SK-N-SH (cell line): ENCODE measurements at regions not wholly inside any gene's neighbourhood (a gene's known extent, or its start where the extent isn't known, plus 50 kb on each side); places are given as distances from the start of the nearest gene placed in this dataset.

ENCODE experiments used
- CTCF ChIA-PET: fragments of 300-600, 350-600 bp; formaldehyde crosslinking; extraction: SDS; loops from one replicate; lab custom pipeline; 2021; lab: Yijun Ruan, JAX
- POLR2A ChIA-PET: fragments of 350-600 bp; sonication (Branson Sonifier 250); formaldehyde crosslinking; extraction: SDS; loops from one replicate; lab custom pipeline; 2020; ENCODE audit warnings: antibody characterized with exemption, inconsistent platforms; lab: Yijun Ruan, JAX
- DNase-seq: peaks from one replicate; pipeline ENCODE4 v3.0.0; 2012
- H2AFZ ChIP-seq: fragments of 200-600 bp; sonication (generic); 2 replicates; pipeline ENCODE4 v1.8.1; 2016; ENCODE audit warnings: antibody characterized with exemption, mild to moderate bottlenecking, low read depth
- H3F3A ChIP-seq: fragments of 200-600 bp; sonication (generic); replicated peaks from 2 replicates; pipeline ENCODE3; 2016; ENCODE audit warnings: antibody characterized with exemption, mild to moderate bottlenecking; ENCODE audit not compliant: insufficient read depth
- H3K27ac ChIP-seq, 2 experiments: fragments of 200-500 bp in 1 of 2; fragments of 200-600 bp in 1 of 2; sonication (Bioruptor generic) in 1 of 2; sonication (generic), shearing (Covaris generic) in 1 of 2; 2 replicates each; pipeline versions ENCODE4 v1.5.1 to v1.6.1; 2014 to 2016; ENCODE audit warnings: low read depth in 2 of 2, inconsistent platforms in 1 of 2, low read length in 1 of 2, mild to moderate bottlenecking in 1 of 2, mixed read lengths in 1 of 2
- H3K27me3 ChIP-seq: fragments of 200-600 bp; sonication (generic), shearing (Covaris generic); 2 replicates; pipeline ENCODE4 v1.6.1; 2016; ENCODE audit warnings: mixed run types; ENCODE audit not compliant: insufficient read depth
- H3K36me3 ChIP-seq, 2 experiments: fragments of 200-500 bp in 1 of 2; fragments of 200-600 bp in 1 of 2; sonication (Bioruptor generic) in 1 of 2; sonication (generic) in 1 of 2; replicated peaks in 1 of 2; 2 replicates each; pipeline versions ENCODE3 to v1.5.1; 2014 to 2016; ENCODE audit warnings: low read length in 1 of 2, mild to moderate bottlenecking in 1 of 2; ENCODE audit not compliant: insufficient read depth in 2 of 2, control insufficient read depth in 1 of 2
- H3K4me1 ChIP-seq, 2 experiments: fragments of 200-500 bp in 1 of 2; fragments of 200-600 bp in 1 of 2; sonication (Bioruptor generic) in 1 of 2; sonication (generic), shearing (Covaris generic) in 1 of 2; 2 replicates each; pipeline versions ENCODE4 v1.5.1 to v1.6.1; 2014 to 2016; ENCODE audit warnings: low read depth in 1 of 2, low read length in 1 of 2, mixed run types in 1 of 2; ENCODE audit not compliant: insufficient read depth in 2 of 2, control insufficient read depth in 1 of 2
- H3K4me2 ChIP-seq: fragments of 200-600 bp; sonication (generic), shearing (Covaris generic); 2 replicates; pipeline ENCODE4 v1.6.1; 2017; ENCODE audit warnings: mixed run types
- H3K4me3 ChIP-seq, 2 experiments: fragments of 200-500 bp in 1 of 2; fragments of 200-600 bp in 1 of 2; sonication (Bioruptor generic) in 1 of 2; sonication (generic), shearing (Covaris generic) in 1 of 2; 2 replicates each; pipeline versions ENCODE4 v1.5.1 to v1.8.1; 2014 to 2016; ENCODE audit warnings: low read depth in 2 of 2, inconsistent platforms in 1 of 2, low read length in 1 of 2, mild to moderate bottlenecking in 1 of 2, mixed read lengths in 1 of 2, moderate library complexity in 1 of 2
- H3K79me2 ChIP-seq: fragments of 200-600 bp; sonication (generic); 2 replicates; pipeline ENCODE4 v1.8.1; 2017; ENCODE audit warnings: mild to moderate bottlenecking; ENCODE audit not compliant: insufficient read depth
- H3K9ac ChIP-seq: fragments of 200-600 bp; sonication (generic); 2 replicates; pipeline ENCODE4 v1.6.1; 2017; ENCODE audit warnings: mixed run types
- H3K9me2 ChIP-seq: fragments of 200-600 bp; sonication (generic); 2 replicates; pipeline ENCODE4 v1.6.1; 2017; ENCODE audit warnings: mixed run types
- H3K9me3 ChIP-seq: fragments of 200-600 bp; sonication (generic); 2 replicates; pipeline ENCODE4 v1.6.1; 2017; ENCODE audit warnings: mixed run types, mild to moderate bottlenecking, moderate library complexity
- H4K20me1 ChIP-seq: fragments of 200-600 bp; sonication (generic); 2 replicates; pipeline ENCODE4 v1.6.1; 2017; ENCODE audit warnings: mild to moderate bottlenecking, mixed run types; ENCODE audit not compliant: insufficient read depth
- CHD2 ChIP-seq: fragments of 150-350 bp; IDR thresholded peaks from 2 replicates; pipeline ENCODE4 v1.6.1; 2018; ENCODE audit warnings: low read length; ENCODE audit not compliant: partially characterized antibody
- EP300 ChIP-seq, 2 experiments: IDR thresholded peaks; 2 replicates each; pipeline versions ENCODE4 v1.4.0 to v1.6.1; 2012; ENCODE audit warnings: borderline replicate concordance in 1 of 2, low read depth in 1 of 2, low read length in 1 of 2
- FOXJ3 ChIP-seq: sonication (generic); formaldehyde crosslinking; IDR thresholded peaks from 2 replicates; pipeline ENCODE4 v1.5.1; 2020; ENCODE audit warnings: mild to moderate bottlenecking, missing genetic modification reagents
- FOXM1 ChIP-seq: IDR thresholded peaks from 2 replicates; pipeline ENCODE4 v1.4.0; 2012; ENCODE audit warnings: low read depth, mild to moderate bottlenecking
- GABPA ChIP-seq: IDR thresholded peaks from 2 replicates; pipeline ENCODE4 v1.4.0; 2012; ENCODE audit warnings: low read depth, mild to moderate bottlenecking
- GATA2 ChIP-seq: sonication (generic); formaldehyde crosslinking; IDR thresholded peaks from 2 replicates; pipeline ENCODE4 v1.5.0; 2020; ENCODE audit warnings: mild to moderate bottlenecking, missing genetic modification reagents
- JUND ChIP-seq: IDR thresholded peaks from 2 replicates; pipeline ENCODE4 v1.4.0; 2012
- MAX ChIP-seq: IDR thresholded peaks from 2 replicates; pipeline ENCODE4 v1.4.0; 2012; ENCODE audit warnings: low read depth
- NRF1 ChIP-seq: IDR thresholded peaks from 2 replicates; pipeline ENCODE4 v1.6.1; 2012; ENCODE audit warnings: low read depth, mild to moderate bottlenecking, low read length
- PBX3 ChIP-seq: IDR thresholded peaks from 2 replicates; pipeline ENCODE4; 2012
- POLR2AphosphoS5 ChIP-seq: IDR thresholded peaks from 2 replicates; pipeline ENCODE4 v1.6.1; 2012; ENCODE audit warnings: low read depth, low read length
- RAD21 ChIP-seq: IDR thresholded peaks from 2 replicates; pipeline ENCODE4 v1.6.1; 2012; ENCODE audit warnings: mild to moderate bottlenecking, low read length
- RCOR1 ChIP-seq: fragments of 150-350 bp; IDR thresholded peaks from 2 replicates; pipeline ENCODE4 v1.6.1; 2017; ENCODE audit warnings: antibody characterized with exemption, low read length
- REST ChIP-seq: IDR thresholded peaks from 2 replicates; pipeline ENCODE4 v1.6.1; 2012; ENCODE audit warnings: mild to moderate bottlenecking, low read depth, low read length, moderate library complexity
- RFX5 ChIP-seq: IDR thresholded peaks from 2 replicates; pipeline ENCODE4 v1.6.1; 2012; ENCODE audit warnings: mild to moderate bottlenecking, improper control_type of control experiment, low read length
- RXRA ChIP-seq: IDR thresholded peaks from 2 replicates; pipeline ENCODE4 v1.4.0; 2012; ENCODE audit warnings: low read depth, mild to moderate bottlenecking, borderline replicate concordance
- SIN3A ChIP-seq: IDR thresholded peaks from 2 replicates; pipeline ENCODE4 v1.6.1; 2012; ENCODE audit warnings: low read depth, mild to moderate bottlenecking, low read length, moderate library complexity, borderline replicate concordance
- SMC3 ChIP-seq: IDR thresholded peaks from 2 replicates; pipeline ENCODE4 v1.6.1; 2012; ENCODE audit warnings: low read depth, low read length, improper control_type of control experiment
- TAF1 ChIP-seq: IDR thresholded peaks from 2 replicates; pipeline ENCODE4 v1.6.1; 2012; ENCODE audit warnings: low read depth, mild to moderate bottlenecking, low read length, moderate library complexity, borderline replicate concordance
- TCF12 ChIP-seq: IDR thresholded peaks from 2 replicates; pipeline ENCODE4 v1.4.0; 2012
- TEAD4 ChIP-seq: IDR thresholded peaks from 2 replicates; pipeline ENCODE4 v1.4.0; 2012; ENCODE audit warnings: mild to moderate bottlenecking, borderline replicate concordance; ENCODE audit not compliant: insufficient read depth
- USF2 ChIP-seq: fragments of 150-350 bp; IDR thresholded peaks from 2 replicates; pipeline ENCODE4 v1.6.1; 2017; ENCODE audit warnings: antibody characterized with exemption, low read length, low read depth, borderline replicate concordance
- ZBTB33 ChIP-seq: IDR thresholded peaks from 2 replicates; pipeline ENCODE4 v1.4.0; 2012; ENCODE audit warnings: low read depth, borderline replicate concordance
- WGBS: methylation state at CpG from one replicate; pipeline ENCODE4 v1.1.6; 2017; ENCODE audit warnings: low lambda C conversion rate; 5-methylcytosine and 5-hydroxymethylcytosine counted together

- ChIA-PET POLR2A (interaction anchor here (0.6 to 4.5 kb wide), 5 partner anchors 9 to 460 kb away, joined by 3 to 94 read pairs (median 7); partner anchors contain the start of gene REEP3), CTCF (interaction anchor here (0.9 to 4.4 kb wide), 9 partner anchors 9 to 581 kb away, joined by 3 to 69 read pairs (median 3); no protein-coding TSS in a partner anchor)
- WGBS: 11% methylated on average over 7 of the region's 7 CpGs
- H2AFZ ChIP-seq: no peak overlapping the region
- H3K4me3 ChIP-seq: peak overlapping the region; percentile 6 to 17; a peak in 3 of 4 replicates
- no peaks in the 10 kb centered on the region for H3K36me3 ChIP-seq
- peaks cover 52 to 53% of the 10 kb centered on the region in 2 experiments for H3K4me1 ChIP-seq
- no peaks in the 10 kb centered on the region for H3K27me3 ChIP-seq
- no peaks in the 10 kb centered on the region for H3K9me3 ChIP-seq
- H3K27ac ChIP-seq: peak overlapping the region; percentile 98 to 100
- no peaks in the 10 kb centered on the region for H3K79me2 ChIP-seq
- H3K9ac ChIP-seq: peak overlapping the region; percentile 34; the same call in 1 of the 2 replicates
- H3K4me2 ChIP-seq: peak overlapping the region; percentile 76
- no peaks in the 10 kb centered on the region for H4K20me1 ChIP-seq
- no peaks in the 10 kb centered on the region for H3K9me2 ChIP-seq
- peak; percentile 57 for DNase-seq
- H3F3A ChIP-seq: peaks cover 28% of the 10 kb centered on the region
- TF ChIP-seq JUND (peak; percentile 92), FOXM1 (peak; percentile 94), NRF1 (no peak), SIN3A (peak; percentile 94), USF2 (no peak), MAX (peak; percentile 39; the same call in 1 of the 2 replicates), RFX5 (peak; percentile 45; the same call in 1 of the 2 replicates), FOXJ3 (CRISPR knock-in tag) (peak; percentile 70), SMC3 (no peak), REST (peak; percentile 80), TCF12 (peak; percentile 99), RAD21 (peak; percentile 37), GATA2 (CRISPR knock-in tag) (peak; percentile 63), RXRA (peak; percentile 94), PBX3 (peak; percentile 98), ZBTB33 (peak; percentile 82), POLR2AphosphoS5 (peak; percentile 86; the same call in 1 of the 2 replicates), TAF1 (no peak), GABPA (no peak), EP300 (IDR thresholded peaks at IDR 0.05; ENCODE audit: borderline replicate concordance in 1 of 2, low read depth in 1 of 2, low read length in 1 of 2) (peak; percentile 97 to 99), TEAD4 (peak; percentile 96), CHD2 (peak; percentile 97), RCOR1 (no peak; the same call in none of the 2 replicates)
Measured at GRCh38 chr10:63713191-63714144, 192.3 kb downstream of the REEP3 start.
